H9 (cell line): ENCODE measurements at regions not wholly inside any gene's neighbourhood (a gene's known extent, or its start where the extent isn't known, plus 50 kb on each side); places are given as distances from the start of the nearest gene placed in this dataset.

Source experiments
- DNase-seq: peaks from one replicate; pipeline ENCODE4 v3.0.0-alpha.2; 2017
- H2AFZ ChIP-seq: one replicate; pipeline ENCODE4 v1.6.1; 2013; ENCODE audit warnings: mild to moderate bottlenecking, low read length, control low read depth, moderate library complexity
- H2AK5ac ChIP-seq: 2 replicates; pipeline ENCODE4 v1.6.1; 2013; ENCODE audit warnings: low read length, control low read depth, mixed read lengths; ENCODE audit not compliant: insufficient read length
- H2BK120ac ChIP-seq: one replicate; pipeline ENCODE4 v1.6.1; 2013; ENCODE audit warnings: low read depth, mild to moderate bottlenecking, low read length, control low read depth, inconsistent platforms; ENCODE audit not compliant: poor library complexity, severe bottlenecking
- H2BK12ac ChIP-seq: 2 replicates; pipeline ENCODE4 v1.6.1; 2013; ENCODE audit warnings: low read length, control low read depth, mixed read lengths, low read depth; ENCODE audit not compliant: insufficient read length
- H2BK15ac ChIP-seq: 2 replicates; pipeline ENCODE4 v1.6.1; 2013; ENCODE audit warnings: low read depth, low read length, control low read depth
- H2BK20ac ChIP-seq: one replicate; pipeline ENCODE4 v1.6.1; 2013; ENCODE audit warnings: low read depth, mild to moderate bottlenecking, low read length, control low read depth, inconsistent platforms; ENCODE audit not compliant: poor library complexity, severe bottlenecking
- H2BK5ac ChIP-seq: 2 replicates; pipeline ENCODE4 v1.6.1; 2013; ENCODE audit warnings: low read length, control low read depth, mixed read lengths; ENCODE audit not compliant: insufficient read length
- H3K14ac ChIP-seq: 2 replicates; pipeline ENCODE4 v1.6.1; 2013; ENCODE audit warnings: low read length, control low read depth; ENCODE audit not compliant: insufficient read depth
- H3K18ac ChIP-seq: 2 replicates; pipeline ENCODE4 v1.6.1; 2013; ENCODE audit warnings: low read depth, mild to moderate bottlenecking, mixed read lengths, low read length, control low read depth; ENCODE audit not compliant: insufficient read length
- H3K23ac ChIP-seq: 2 replicates; pipeline ENCODE4 v1.6.1; 2013; ENCODE audit warnings: low read length, control low read depth, mixed read lengths, low read depth; ENCODE audit not compliant: insufficient read length
- H3K23me2 ChIP-seq: 2 replicates; pipeline ENCODE4 v1.6.1; 2013; ENCODE audit warnings: low read depth, mild to moderate bottlenecking, mixed read lengths, low read length, control low read depth; ENCODE audit not compliant: insufficient read length, poor library complexity, severe bottlenecking
- H3K27ac ChIP-seq: 2 replicates; pipeline ENCODE4 v1.5.1; 2013; ENCODE audit warnings: low read length, control low read depth, mixed read lengths, low read depth; ENCODE audit not compliant: insufficient read length
- H3K27me3 ChIP-seq: 2 replicates; pipeline ENCODE4 v1.6.1; 2013; ENCODE audit warnings: low read length, control low read depth, inconsistent platforms; ENCODE audit not compliant: insufficient read depth
- H3K4ac ChIP-seq: 2 replicates; pipeline ENCODE4 v1.6.1; 2013; ENCODE audit warnings: low read depth, mild to moderate bottlenecking, control low read depth, inconsistent platforms, low read length, moderate library complexity
- H3K4me1 ChIP-seq: 2 replicates; pipeline ENCODE4 v1.6.1; 2013; ENCODE audit warnings: low read length, control low read depth, inconsistent platforms; ENCODE audit not compliant: insufficient read depth
- H3K4me2 ChIP-seq: 2 replicates; pipeline ENCODE4 v1.6.1; 2013; ENCODE audit warnings: low read length, control low read depth, mixed read lengths; ENCODE audit not compliant: insufficient read length, insufficient read depth
- H3K56ac ChIP-seq: 2 replicates; pipeline ENCODE4 v1.6.1; 2013; ENCODE audit warnings: low read depth, mild to moderate bottlenecking, mixed read lengths, low read length, control low read depth; ENCODE audit not compliant: insufficient read length
- H3K79me1 ChIP-seq: 2 replicates; pipeline ENCODE4 v1.6.1; 2013; ENCODE audit warnings: low read depth, mild to moderate bottlenecking, moderate library complexity, low read length, control low read depth, inconsistent platforms; ENCODE audit not compliant: insufficient read depth, poor library complexity, severe bottlenecking
- H3K79me2 ChIP-seq: 2 replicates; pipeline ENCODE4 v1.6.1; 2013; ENCODE audit warnings: low read length, control low read depth, inconsistent platforms; ENCODE audit not compliant: insufficient read depth
- H3K9ac ChIP-seq: 2 replicates; pipeline ENCODE4 v1.6.1; 2013; ENCODE audit warnings: low read length, control low read depth, mixed read lengths; ENCODE audit not compliant: insufficient read length; ENCODE audit errors: extremely low read depth
- H3K9me3 ChIP-seq: one replicate; pipeline ENCODE4 v1.6.1; 2013; ENCODE audit warnings: low read depth, low read length, inconsistent platforms; ENCODE audit not compliant: control insufficient read depth
- H3T11ph ChIP-seq: one replicate; pipeline ENCODE4 v1.6.1; 2013; ENCODE audit warnings: mild to moderate bottlenecking, low read length, control low read depth, inconsistent platforms
- H4K20me1 ChIP-seq: one replicate; pipeline ENCODE4 v1.6.1; 2013; ENCODE audit not compliant: control insufficient read depth, insufficient read length, insufficient read depth
- H4K5ac ChIP-seq: 2 replicates; pipeline ENCODE4 v1.6.1; 2013; ENCODE audit warnings: low read depth, mild to moderate bottlenecking, mixed read lengths, low read length, control low read depth; ENCODE audit not compliant: insufficient read length
- H4K8ac ChIP-seq: replicated peaks from 2 replicates; pipeline ENCODE4 v1.6.1; 2013; ENCODE audit warnings: low read length, control low read depth, mixed read lengths, low read depth; ENCODE audit not compliant: insufficient read length
- H4K91ac ChIP-seq: 2 replicates; pipeline ENCODE4 v1.6.1; 2013; ENCODE audit warnings: low read depth, mild to moderate bottlenecking, moderate library complexity, mixed read lengths, low read length, control low read depth; ENCODE audit not compliant: insufficient read length
- H3K27ac Mint-ChIP-seq, 3 experiments: 2 replicates in 2 of 3; 3 replicates in 1 of 3; pipeline ENCODE4 v1.8.0; 2020 to 2021; ENCODE audit warnings: mixed read lengths in 3 of 3, mild to moderate bottlenecking in 1 of 3, moderate library complexity in 1 of 3
- H3K27me3 Mint-ChIP-seq: 2 replicates; pipeline ENCODE4 v1.8.0; 2021; ENCODE audit warnings: low read depth, mild to moderate bottlenecking, moderate library complexity, mixed read lengths
- H3K36me3 Mint-ChIP-seq, 3 experiments: 2 replicates in 2 of 3; 3 replicates in 1 of 3; pipeline ENCODE4 v1.8.0; 2020 to 2021; ENCODE audit warnings: low read depth in 3 of 3, mixed read lengths in 3 of 3; ENCODE audit not compliant: insufficient read depth in 1 of 3
- H3K4me1 Mint-ChIP-seq, 2 experiments: 2 replicates each; pipeline ENCODE4 v1.8.0; 2020; ENCODE audit warnings: mixed read lengths in 2 of 2
- H3K4me3 Mint-ChIP-seq, 2 experiments: 2 replicates in 1 of 2; 3 replicates in 1 of 2; pipeline ENCODE4 v1.8.0; 2020 to 2021; ENCODE audit warnings: mild to moderate bottlenecking in 2 of 2, mixed read lengths in 2 of 2, moderate library complexity in 1 of 2
- H3K9me3 Mint-ChIP-seq, 2 experiments: 2 replicates in 1 of 2; 3 replicates in 1 of 2; pipeline ENCODE4 v1.8.0; 2020; ENCODE audit warnings: mild to moderate bottlenecking in 2 of 2, mixed read lengths in 2 of 2, moderate library complexity in 1 of 2
- CTCF ChIP-seq: fragments of 200-600 bp; sonication (generic); conservative IDR thresholded peaks from 3 replicates; pipeline ENCODE4 v1.8.0; 2021; ENCODE audit warnings: antibody characterized with exemption, mild to moderate bottlenecking
- WGBS: extraction: QIAGEN DNeasy Blood & Tissue Kit; methylation state at CpG from one replicate; pipeline ENCODE4 v1.1.7; 2013; ENCODE audit warnings: missing lambda C conversion rate, low lambda C conversion rate, mixed read lengths; ENCODE audit not compliant: insufficient read length; ENCODE audit errors: extremely low coverage; 5-methylcytosine and 5-hydroxymethylcytosine counted together

- Histone ChIP-seq H2BK20ac (no peak overlapping the region), H4K20me1 (no peaks in the 10 kb centered on the region)
- no peaks in the 10 kb centered on the region for H3K36me3 Mint-ChIP-seq
Measured at GRCh38 chr5:8408258-8408657, 539.3 kb downstream of the MTRR start.

More at GRCh38 chr5:8408258-8408657, 539.3 kb downstream of the MTRR start:
- Histone ChIP-seq H4K5ac (no peak overlapping the region), H2AK5ac (no peak overlapping the region), H3K27ac (no peak overlapping the region), H3K9me3 (no peaks in the 10 kb centered on the region), H3K4me2 (no peak overlapping the region), H3K14ac (no peak overlapping the region), H3K4me1 (no peaks in the 10 kb centered on the region), H2BK15ac (no peak overlapping the region), H3K23ac (no peak overlapping the region), H3K56ac (no peak overlapping the region), H3T11ph (no peak overlapping the region), H3K79me2 (no peaks in the 10 kb centered on the region), H3K23me2 (no peaks in the 10 kb centered on the region), H2BK12ac (no peak overlapping the region), H3K9ac (no peak overlapping the region), H3K27me3 (no peaks in the 10 kb centered on the region), H4K8ac (no peak overlapping the region), H2BK5ac (no peak overlapping the region), H3K79me1 (no peaks in the 10 kb centered on the region), H2AFZ (no peak overlapping the region), H2BK120ac (no peak overlapping the region), H3K4ac (no peak overlapping the region), H3K18ac (no peak overlapping the region), H4K91ac (no peak overlapping the region)
- no peak overlapping the region for H3K27ac Mint-ChIP-seq
- DNase-seq = no peak
- TF ChIP-seq CTCF = no peak
- WGBS = no CpG with 5 or more reads among the region's 2 CpGs
- no peaks in the 10 kb centered on the region for H3K4me1 Mint-ChIP-seq
- no peak overlapping the region for H3K4me3 Mint-ChIP-seq
- no peaks in the 10 kb centered on the region for H3K9me3 Mint-ChIP-seq
- H3K27me3 Mint-ChIP-seq = peaks cover 3% of the 10 kb centered on the region
